HepG2 (cell line): ENCODE measurements at regions not wholly inside any gene's neighbourhood (a gene's known extent, or its start where the extent isn't known, plus 50 kb on each side); places are given as distances from the start of the nearest gene placed in this dataset.

Experiments
- ATAC-seq: fragments of 200-7000 bp; cut with Tn5 transposase; 3 replicates; pipeline ENCODE4 v1.9.1; 2020; ENCODE audit warnings: mild to moderate bottlenecking, moderate library complexity
- BruUV-seq: library from RNA; stranded (reverse); fragments of 400-500 nt; replicated peaks from 2 replicates; lab custom pipeline; 2021; lab: Mats Ljungman, UMichigan
- CTCF ChIA-PET: fragments of 300-600 bp; formaldehyde crosslinking; extraction: SDS; loops from one replicate; lab custom pipeline; 2021; ENCODE audit warnings: low total read pairs, inconsistent platforms, low intra/inter-chr PET ratio; lab: Yijun Ruan, JAX
- POLR2A ChIA-PET: fragments of 350-600 bp; sonication (Branson Sonifier 250); formaldehyde crosslinking; loops from one replicate; lab custom pipeline; 2020; ENCODE audit warnings: antibody characterized with exemption, inconsistent platforms; lab: Yijun Ruan, JAX
- DNase-seq: peaks from one replicate; pipeline ENCODE4 v3.0.0-alpha.2; 2015; ENCODE audit warnings: low spot score
- FAIRE-seq: peaks from 3 replicates; lab custom pipeline; 2011; peaks lifted over from hg19 to GRCh38; lab: Jason Lieb, UNC
- H2AFZ ChIP-seq: one replicate; pipeline ENCODE4 v1.6.1; 2011; ENCODE audit warnings: low read length, inconsistent platforms
- H3K27ac ChIP-seq: fragments of 300-600 bp; 3 replicates; pipeline ENCODE4 v1.8.0; 2011; ENCODE audit warnings: mixed run types, mild to moderate bottlenecking, mixed read lengths, low read length, inconsistent platforms; ENCODE audit not compliant: insufficient read depth; ENCODE audit errors: extremely low read length
- H3K27me3 ChIP-seq, 2 experiments: fragments of 200-600 bp in 1 of 2; 2 replicates in 1 of 2; 3 replicates in 1 of 2; pipeline versions ENCODE4 v1.6.0 to v1.8.0; 2011; ENCODE audit warnings: low read length in 2 of 2, mild to moderate bottlenecking in 2 of 2, moderate library complexity in 2 of 2, inconsistent platforms in 1 of 2; ENCODE audit not compliant: insufficient read depth in 2 of 2, control insufficient read depth in 1 of 2
- H3K36me3 ChIP-seq, 2 experiments: fragments of 200-600 bp in 1 of 2; replicated peaks in 1 of 2; 2 replicates in 1 of 2; 3 replicates in 1 of 2; pipeline versions ENCODE4 v1.5.1 to v1.8.0; 2011; ENCODE audit warnings: low read length in 2 of 2, inconsistent platforms in 1 of 2; ENCODE audit not compliant: insufficient read depth in 2 of 2, control insufficient read depth in 1 of 2
- H3K4me1 ChIP-seq: 2 replicates; pipeline ENCODE4 v1.5.1; 2012; ENCODE audit warnings: low read length, inconsistent platforms; ENCODE audit not compliant: insufficient read depth
- H3K4me2 ChIP-seq: 2 replicates; pipeline ENCODE4 v1.6.0; 2011; ENCODE audit warnings: low read depth, low read length, inconsistent platforms
- H3K4me3 ChIP-seq, 3 experiments: fragments of 200-600 bp in 1 of 3; sonication (generic), shearing (Covaris generic) in 1 of 3; replicated peaks in 1 of 3; 2 replicates each; pipeline ENCODE4 v1.5.1; 2011 to 2016; ENCODE audit warnings: low read length in 3 of 3, inconsistent platforms in 2 of 3, low read depth in 2 of 3, mild to moderate bottlenecking in 2 of 3, control low read depth in 1 of 3, mixed read lengths in 1 of 3; ENCODE audit not compliant: insufficient read depth in 1 of 3
- H3K79me2 ChIP-seq: one replicate; pipeline ENCODE4 v1.6.1; 2011; ENCODE audit warnings: low read length, inconsistent platforms; ENCODE audit not compliant: insufficient read depth
- H3K9ac ChIP-seq: 2 replicates; pipeline ENCODE4 v1.6.0; 2011; ENCODE audit warnings: mild to moderate bottlenecking, low read depth, low read length, inconsistent platforms; ENCODE audit not compliant: insufficient read depth
- H3K9me3 ChIP-seq: 2 replicates; pipeline ENCODE4 v1.5.1; 2012; ENCODE audit warnings: mild to moderate bottlenecking, low read length
- H4K20me1 ChIP-seq: 2 replicates; pipeline ENCODE4 v1.6.0; 2011; ENCODE audit warnings: inconsistent platforms, mild to moderate bottlenecking, low read length, moderate library complexity; ENCODE audit not compliant: insufficient read depth
- CC2D1A ChIP-seq: sonication (generic); formaldehyde crosslinking; IDR thresholded peaks from 2 replicates; pipeline ENCODE4 v1.8.1; 2023; ENCODE audit warnings: mild to moderate bottlenecking, missing genetic modification reagents
- GABPB1 ChIP-seq: IDR thresholded peaks from 2 replicates; pipeline ENCODE4 v1.6.1; 2016; ENCODE audit warnings: mild to moderate bottlenecking, missing genetic modification reagents, moderate library complexity, missing compliant biosample characterization
- GATA4 ChIP-seq: sonication (generic); IDR thresholded peaks from 2 replicates; pipeline ENCODE4 v1.6.1; 2016; ENCODE audit warnings: antibody characterized with exemption, low read depth, borderline replicate concordance
- HIVEP1 ChIP-seq: sonication (generic); formaldehyde crosslinking; IDR thresholded peaks from 2 replicates; pipeline ENCODE4 v1.4.0; 2020; ENCODE audit warnings: mild to moderate bottlenecking, missing genetic modification reagents
- MBNL3 ChIP-seq: fragments of 250-450 bp; sonication (Bioruptor Pico); conservative IDR thresholded peaks from 2 replicates; pipeline ENCODE4 v1.8.0; 2022; ENCODE audit warnings: mild to moderate bottlenecking, inconsistent platforms
- MTERF4 ChIP-seq: sonication (generic); formaldehyde crosslinking; IDR thresholded peaks from 2 replicates; pipeline ENCODE4 v1.8.0; 2023; ENCODE audit warnings: mild to moderate bottlenecking, missing genetic modification reagents
- PAXIP1 ChIP-seq: sonication (generic); formaldehyde crosslinking; conservative IDR thresholded peaks from 2 replicates; pipeline ENCODE4 v1.4.0; 2020; ENCODE audit warnings: mild to moderate bottlenecking, missing genetic modification reagents, moderate library complexity
- RELA ChIP-seq: sonication (generic); formaldehyde crosslinking; IDR thresholded peaks from 2 replicates; pipeline ENCODE4 v1.4.0; 2020; ENCODE audit warnings: missing genetic modification reagents
- REXO4 ChIP-seq: sonication (generic); formaldehyde crosslinking; IDR thresholded peaks from 2 replicates; pipeline ENCODE4 v1.8.0; 2022; ENCODE audit warnings: missing genetic modification reagents, mild to moderate bottlenecking, borderline replicate concordance
- SMAD3 ChIP-seq: sonication (generic); formaldehyde crosslinking; IDR thresholded peaks from 2 replicates; pipeline ENCODE4 v1.4.0; 2020; ENCODE audit warnings: missing genetic modification reagents
- XBP1 ChIP-seq: sonication (generic); formaldehyde crosslinking; IDR thresholded peaks from 2 replicates; pipeline ENCODE4 v1.5.0; 2020; ENCODE audit warnings: missing genetic modification reagents
- ZNF549 ChIP-seq: sonication (generic); formaldehyde crosslinking; IDR thresholded peaks from 2 replicates; pipeline ENCODE4 v1.5.0; 2020; ENCODE audit warnings: missing genetic modification reagents
- ZNF773 ChIP-seq: sonication (generic); formaldehyde crosslinking; IDR thresholded peaks from 2 replicates; pipeline ENCODE4 v1.4.0; 2020; ENCODE audit warnings: missing genetic modification reagents, borderline replicate concordance
- ZNF788 ChIP-seq: sonication (generic); formaldehyde crosslinking; IDR thresholded peaks from 2 replicates; pipeline ENCODE4 v1.5.0; 2020; ENCODE audit warnings: mild to moderate bottlenecking, missing genetic modification reagents, borderline replicate concordance
- ZNF790 ChIP-seq: sonication (generic); formaldehyde crosslinking; IDR thresholded peaks from 2 replicates; pipeline ENCODE4 v1.8.0; 2022; ENCODE audit warnings: missing genetic modification reagents, mild to moderate bottlenecking, borderline replicate concordance
- WGBS: methylation state at CpG from one replicate; pipeline ENCODE4 v1.1.6; 2017; ENCODE audit warnings: low lambda C conversion rate; 5-methylcytosine and 5-hydroxymethylcytosine counted together
- in situ Hi-C: cut with HindIII; loops from 2 replicates; pipeline ENCODE4 v1.10.0; 2017; ENCODE audit warnings: low pct_unique_long_range_greater_than_20kb; ENCODE audit not compliant: extremely low pct_ligation_motif_present
- intact Hi-C: fragments of 100-400 bp; cut with micrococcal nuclease; formaldehyde crosslinking; loops from one replicate; pipeline ENCODE4 v1.10.0; 2022; ENCODE audit not compliant: unreplicated experiment

GRCh38 chr14:83733670-83734069, 1796.3 kb upstream of the FLRT2 start:
- FAIRE-seq (no peak), DNase-seq (no peak), ATAC-seq (no peak)
- Histone ChIP-seq H3K9me3 (peaks cover 66% of the 10 kb centered on the region), H3K4me1 (no peaks in the 10 kb centered on the region), H3K27ac (no peak overlapping the region), H2AFZ (no peak overlapping the region), H3K4me3 (no peak overlapping the region), H3K4me2 (no peak overlapping the region), H3K36me3 (no peaks in the 10 kb centered on the region), H4K20me1 (no peaks in the 10 kb centered on the region), H3K9ac (no peak overlapping the region), H3K79me2 (no peaks in the 10 kb centered on the region), H3K27me3 (no peaks in the 10 kb centered on the region)
- no TSS peak for BruUV-seq
- in situ Hi-C loops, result no loop called here
- no peak for TF ChIP-seq RELA (CRISPR knock-in tag)
- no peak for TF ChIP-seq MTERF4 (CRISPR knock-in tag)
- TF ChIP-seq ZNF549 (CRISPR knock-in tag), result no peak
- no peak for TF ChIP-seq GATA4
- TF ChIP-seq HIVEP1 (CRISPR knock-in tag), result no peak
- no peak for TF ChIP-seq XBP1 (CRISPR knock-in tag)
- TF ChIP-seq REXO4 (CRISPR knock-in tag), result no peak
- TF ChIP-seq CC2D1A (CRISPR knock-in tag), result no peak
- TF ChIP-seq ZNF773 (CRISPR knock-in tag), result no peak
- TF ChIP-seq GABPB1, result no peak
- WGBS, result 0% methylated on average over 1 of the region's 1 CpG
- intact Hi-C loops, result no loop called here
- ChIA-PET POLR2A (no interaction called here), CTCF (no interaction called here)

GRCh38 chr14:83734431-83734830, 1795.5 kb upstream of the FLRT2 start:
- BruUV-seq, result no TSS peak
- WGBS, result 17% methylated on average over 4 of the region's 7 CpGs
- FAIRE-seq (no peak), ATAC-seq (no peak), DNase-seq (no peak)
- Histone ChIP-seq H3K36me3 (no peaks in the 10 kb centered on the region), H2AFZ (no peak overlapping the region), H4K20me1 (no peaks in the 10 kb centered on the region), H3K9ac (no peak overlapping the region), H3K4me2 (no peak overlapping the region), H3K4me3 (no peak overlapping the region), H3K27me3 (no peaks in the 10 kb centered on the region), H3K4me1 (no peaks in the 10 kb centered on the region), H3K27ac (no peak overlapping the region), H3K79me2 (no peaks in the 10 kb centered on the region), H3K9me3 (peaks cover 62% of the 10 kb centered on the region)
- ChIA-PET POLR2A (no interaction called here), CTCF (no interaction called here)
- in situ Hi-C loops, result no loop called here
- intact Hi-C loops, result no loop called here
- TF ChIP-seq PAXIP1 (CRISPR knock-in tag) (no peak), ZNF788 (CRISPR knock-in tag) (no peak), MBNL3 (no peak), ZNF790 (CRISPR knock-in tag) (no peak), SMAD3 (CRISPR knock-in tag) (no peak)
